ENCODE measurements at regions not wholly inside any gene's neighbourhood (a gene's known extent, or its start where the extent isn't known, plus 50 kb on each side); places are given as distances from the start of the nearest gene placed in this dataset.

GRCh38 chr6:147131532-147132128 lies 72.6 kb upstream of the STXBP5 start:
- Histone ChIP-seq H2AFZ (ENCODE audit: low read depth) (no peak overlapping the region), H3K36me3 (ENCODE audit: insufficient read depth) (no peaks in the 10 kb centered on the region), H3K4me3 (IDR thresholded peaks at IDR 0.05; ENCODE audit: insufficient read depth, low read depth, low read length) (no peak overlapping the region), H3K9ac (no peak overlapping the region), H3K79me2 (ENCODE audit: insufficient read depth, low read depth) (no peaks in the 10 kb centered on the region), H3K4me2 (no peak overlapping the region), H3K4me1 (ENCODE audit: low read depth, poor library complexity, severe bottlenecking) (no peaks in the 10 kb centered on the region), H4K20me1 (ENCODE audit: insufficient read depth) (no peaks in the 10 kb centered on the region), H3K27ac (no peak overlapping the region), H3K27me3 (ENCODE audit: insufficient read depth, low read depth) (no peaks in the 10 kb centered on the region)
- TF ChIP-seq CTCF (conservative IDR thresholded peaks at IDR 0.05; ENCODE audit: low read depth, low read length): no peak

- no peak for TF ChIP-seq CTCF (conservative IDR thresholded peaks at IDR 0.05; ENCODE audit: low read depth, low read length)
- Histone ChIP-seq H3K4me1 (ENCODE audit: low read depth, poor library complexity, severe bottlenecking) (no peaks in the 10 kb centered on the region), H3K4me3 (IDR thresholded peaks at IDR 0.05; ENCODE audit: insufficient read depth, low read depth, low read length) (no peak overlapping the region), H3K9ac (no peak overlapping the region), H3K4me2 (no peak overlapping the region), H2AFZ (ENCODE audit: low read depth) (no peak overlapping the region), H3K27me3 (ENCODE audit: insufficient read depth, low read depth) (no peaks in the 10 kb centered on the region), H3K79me2 (ENCODE audit: insufficient read depth, low read depth) (no peaks in the 10 kb centered on the region), H3K27ac (no peak overlapping the region), H4K20me1 (ENCODE audit: insufficient read depth) (no peaks in the 10 kb centered on the region), H3K36me3 (ENCODE audit: insufficient read depth) (no peaks in the 10 kb centered on the region)
Observed at GRCh38 chr6:147132889-147133288, 71.3 kb upstream of the STXBP5 start.

- Histone ChIP-seq H3K4me3 (IDR thresholded peaks at IDR 0.05; ENCODE audit: insufficient read depth, low read depth, low read length) (no peak overlapping the region), H3K27me3 (ENCODE audit: insufficient read depth, low read depth) (no peaks in the 10 kb centered on the region), H4K20me1 (ENCODE audit: insufficient read depth) (no peaks in the 10 kb centered on the region), H3K9ac (no peak overlapping the region), H3K4me1 (ENCODE audit: low read depth, poor library complexity, severe bottlenecking) (no peaks in the 10 kb centered on the region), H3K4me2 (no peak overlapping the region), H3K79me2 (ENCODE audit: insufficient read depth, low read depth) (no peaks in the 10 kb centered on the region), H3K27ac (no peak overlapping the region), H3K36me3 (ENCODE audit: insufficient read depth) (no peaks in the 10 kb centered on the region), H2AFZ (ENCODE audit: low read depth) (no peak overlapping the region)
- TF ChIP-seq CTCF (conservative IDR thresholded peaks at IDR 0.05; ENCODE audit: low read depth, low read length): no peak
Observed at GRCh38 chr6:147133669-147134068, 70.5 kb upstream of the STXBP5 start.

GRCh38 chr6:147135211-147135681 lies 69.0 kb upstream of the STXBP5 start:
- Histone ChIP-seq H3K79me2 (ENCODE audit: insufficient read depth, low read depth) (no peaks in the 10 kb centered on the region), H3K36me3 (ENCODE audit: insufficient read depth) (no peaks in the 10 kb centered on the region), H3K27ac (no peak overlapping the region), H2AFZ (ENCODE audit: low read depth) (no peak overlapping the region), H3K9ac (no peak overlapping the region), H3K4me2 (no peak overlapping the region), H3K27me3 (ENCODE audit: insufficient read depth, low read depth) (no peaks in the 10 kb centered on the region), H4K20me1 (ENCODE audit: insufficient read depth) (no peaks in the 10 kb centered on the region), H3K4me3 (IDR thresholded peaks at IDR 0.05; ENCODE audit: insufficient read depth, low read depth, low read length) (no peak overlapping the region), H3K4me1 (ENCODE audit: low read depth, poor library complexity, severe bottlenecking) (no peaks in the 10 kb centered on the region)
- no peak for TF ChIP-seq CTCF (conservative IDR thresholded peaks at IDR 0.05; ENCODE audit: low read depth, low read length)

Measured in KMS-11 (cell line).